H1 (cell line): ENCODE measurements at regions not wholly inside any gene's neighbourhood (a gene's known extent, or its start where the extent isn't known, plus 50 kb on each side); places are given as distances from the start of the nearest gene placed in this dataset.
A peak's percentile ranks its signal among the peaks of the same experiment; 100 is the strongest.

Source experiments
- CTCF ChIA-PET: fragments of 300-600 bp; sonication (Branson Sonifier 250); formaldehyde crosslinking; loops from one replicate; lab custom pipeline; 2021; ENCODE audit not compliant: partially characterized antibody; lab: Charles Lee
- POLR2A ChIA-PET: fragments of 300-600 bp; sonication (Branson Sonifier 250); formaldehyde crosslinking; loops from one replicate; lab custom pipeline; 2021; ENCODE audit warnings: inconsistent platforms; ENCODE audit not compliant: partially characterized antibody; lab: Charles Lee
- DNase-seq, 2 experiments: peaks; one replicate each; pipeline versions ENCODE4 v3.0.0 to v3.0.0-alpha.2; 2010 to 2022; ENCODE audit warnings: low spot score in 2 of 2, low read depth in 1 of 2, mixed read lengths in 1 of 2
- FAIRE-seq: peaks from 2 replicates; lab custom pipeline; 2011; peaks lifted over from hg19 to GRCh38; lab: Jason Lieb, UNC
- H2AFZ ChIP-seq: 2 replicates; pipeline ENCODE4 v1.8.1; 2012; ENCODE audit warnings: low read length, inconsistent platforms
- H2AK5ac ChIP-seq: 2 replicates; pipeline ENCODE4 v1.6.1; 2013; ENCODE audit warnings: low read depth, low read length
- H2BK120ac ChIP-seq: replicated peaks from 2 replicates; pipeline ENCODE3; 2013; ENCODE audit warnings: low read depth, low read length, inconsistent platforms
- H2BK12ac ChIP-seq: 2 replicates; pipeline ENCODE4 v1.6.1; 2013; ENCODE audit warnings: low read depth, low read length
- H2BK15ac ChIP-seq: 2 replicates; pipeline ENCODE4 v1.6.1; 2013; ENCODE audit warnings: low read length
- H2BK20ac ChIP-seq: 2 replicates; pipeline ENCODE4 v1.6.1; 2013; ENCODE audit warnings: low read length
- H2BK5ac ChIP-seq: 2 replicates; pipeline ENCODE4 v1.6.1; 2013; ENCODE audit warnings: low read depth, low read length
- H3K14ac ChIP-seq: 2 replicates; pipeline ENCODE4 v1.6.1; 2013; ENCODE audit warnings: inconsistent platforms; ENCODE audit not compliant: insufficient read length
- H3K18ac ChIP-seq: 2 replicates; pipeline ENCODE4 v1.6.1; 2013; ENCODE audit warnings: low read length; ENCODE audit errors: extremely low read depth
- H3K23ac ChIP-seq: 2 replicates; pipeline ENCODE4 v1.6.1; 2013; ENCODE audit warnings: inconsistent platforms; ENCODE audit not compliant: insufficient read length
- H3K23me2 ChIP-seq: 2 replicates; pipeline ENCODE4 v1.6.1; 2013; ENCODE audit warnings: low read depth, low read length
- H3K27ac ChIP-seq: 2 replicates; pipeline ENCODE4 v1.6.1; 2011; ENCODE audit warnings: low read depth, low read length, inconsistent platforms
- H3K27me3 ChIP-seq, 4 experiments: replicated peaks in 1 of 4; 1 replicate in 1 of 4; 2 replicates in 3 of 4; pipeline versions ENCODE4 v1.6.1 to v1.8.1; 2011 to 2013; ENCODE audit warnings: low read length in 3 of 4, mild to moderate bottlenecking in 3 of 4, inconsistent platforms in 2 of 4, mixed read lengths in 2 of 4, moderate library complexity in 1 of 4; ENCODE audit not compliant: control insufficient read depth in 3 of 4, insufficient read depth in 3 of 4; ENCODE audit errors: extremely low read depth in 1 of 4
- H3K36me3 ChIP-seq, 4 experiments: 2 replicates each; pipeline versions ENCODE4 v1.6.1 to v1.8.1; 2011 to 2013; ENCODE audit warnings: mild to moderate bottlenecking in 4 of 4, low read length in 3 of 4, moderate library complexity in 2 of 4, control low read depth in 1 of 4, inconsistent platforms in 1 of 4; ENCODE audit not compliant: insufficient read depth in 4 of 4, control insufficient read depth in 2 of 4
- H3K4ac ChIP-seq: replicated peaks from 2 replicates; pipeline ENCODE3; 2013; ENCODE audit warnings: low read length, low read depth, mixed read lengths, inconsistent platforms; ENCODE audit not compliant: insufficient read length
- H3K4me1 ChIP-seq, 4 experiments: replicated peaks in 1 of 4; 1 replicate in 1 of 4; 2 replicates in 3 of 4; pipeline versions ENCODE4 v1.6.1 to v1.8.1; 2011 to 2013; ENCODE audit warnings: low read length in 3 of 4, inconsistent platforms in 2 of 4, mixed read lengths in 1 of 4; ENCODE audit not compliant: insufficient read depth in 4 of 4, control insufficient read depth in 3 of 4
- H3K4me2 ChIP-seq, 2 experiments: 2 replicates each; pipeline versions ENCODE4 v1.6.1 to v1.8.1; 2011 to 2013; ENCODE audit warnings: low read depth in 2 of 2, low read length in 2 of 2, control low read depth in 1 of 2, inconsistent platforms in 1 of 2, mild to moderate bottlenecking in 1 of 2; ENCODE audit not compliant: insufficient read depth in 1 of 2
- H3K4me3 ChIP-seq, 4 experiments: fragments of 200-600, 300-600 bp in 1 of 4; sonication (generic), shearing (Covaris generic), sonication (Bioruptor Twin) in 1 of 4; 2 replicates each; pipeline versions ENCODE4 v1.5.1 to v1.8.1; 2011 to 2016; ENCODE audit warnings: low read length in 4 of 4, low read depth in 3 of 4, control low read depth in 2 of 4, inconsistent platforms in 2 of 4, mild to moderate bottlenecking in 2 of 4, mixed read lengths in 1 of 4, moderate library complexity in 1 of 4; ENCODE audit not compliant: insufficient read depth in 2 of 4; ENCODE audit errors: extremely low read depth in 1 of 4
- H3K56ac ChIP-seq: replicated peaks from 2 replicates; pipeline ENCODE3; 2013; ENCODE audit warnings: low read depth, mild to moderate bottlenecking, mixed read lengths, low read length, inconsistent platforms; ENCODE audit not compliant: insufficient read length
- H3K79me1 ChIP-seq: 2 replicates; pipeline ENCODE4 v1.6.1; 2013; ENCODE audit warnings: low read depth, low read length, control low read depth
- H3K79me2 ChIP-seq, 2 experiments: 2 replicates each; pipeline versions ENCODE4 v1.6.1 to v1.8.1; 2012 to 2013; ENCODE audit warnings: low read length in 2 of 2, mild to moderate bottlenecking in 2 of 2, inconsistent platforms in 1 of 2; ENCODE audit not compliant: insufficient read depth in 2 of 2, control insufficient read depth in 1 of 2
- H3K9ac ChIP-seq, 4 experiments: replicated peaks in 1 of 4; 1 replicate in 1 of 4; 2 replicates in 3 of 4; pipeline versions ENCODE4 v1.6.1 to v1.8.1; 2011 to 2013; ENCODE audit warnings: low read depth in 3 of 4, low read length in 3 of 4, control low read depth in 2 of 4, mild to moderate bottlenecking in 2 of 4, moderate library complexity in 2 of 4, inconsistent platforms in 1 of 4; ENCODE audit errors: extremely low read depth in 1 of 4
- H3K9me3 ChIP-seq, 2 experiments: 2 replicates each; pipeline versions ENCODE4 v1.6.1 to v1.8.1; 2012 to 2013; ENCODE audit warnings: mild to moderate bottlenecking in 2 of 2, moderate library complexity in 2 of 2, control low read depth in 1 of 2, inconsistent platforms in 1 of 2, low read depth in 1 of 2, low read length in 1 of 2, mixed read lengths in 1 of 2; ENCODE audit not compliant: insufficient read depth in 2 of 2
- H4K20me1 ChIP-seq, 2 experiments: replicated peaks in 1 of 2; 2 replicates each; pipeline versions ENCODE3 to v1.8.1; 2011 to 2013; ENCODE audit warnings: inconsistent platforms in 2 of 2, low read length in 2 of 2, mild to moderate bottlenecking in 1 of 2; ENCODE audit not compliant: insufficient read depth in 2 of 2, control insufficient read depth in 1 of 2
- H4K5ac ChIP-seq: 2 replicates; pipeline ENCODE4 v1.6.1; 2013; ENCODE audit warnings: low read length, low read depth, mixed read lengths, inconsistent platforms; ENCODE audit not compliant: insufficient read length
- H4K8ac ChIP-seq: 2 replicates; pipeline ENCODE4 v1.8.0; 2013; ENCODE audit warnings: mild to moderate bottlenecking, moderate library complexity, low read length, inconsistent platforms; ENCODE audit not compliant: insufficient read depth; ENCODE audit errors: extremely low read depth
- H4K91ac ChIP-seq: replicated peaks from 2 replicates; pipeline ENCODE3; 2013; ENCODE audit warnings: low read length, mixed read lengths, inconsistent platforms; ENCODE audit not compliant: insufficient read length
- RXRA ChIP-seq: IDR thresholded peaks from 2 replicates; pipeline ENCODE4 v1.6.1; 2011; ENCODE audit warnings: low read depth, mild to moderate bottlenecking, low read length, moderate library complexity; ENCODE audit not compliant: insufficient read depth
- TCF12 ChIP-seq: IDR thresholded peaks from 2 replicates; pipeline ENCODE4 v1.6.1; 2011; ENCODE audit warnings: low read depth, mild to moderate bottlenecking, low read length
- WGBS, 2 experiments: shearing (Covaris generic) in 1 of 2; methylation state at CpG; one replicate each; pipeline versions ENCODE4 v1.1.6 to v1.1.7; 2013 to 2015; ENCODE audit warnings: low lambda C conversion rate in 2 of 2, mixed read lengths in 2 of 2, inconsistent platforms in 1 of 2, low coverage in 1 of 2, missing lambda C conversion rate in 1 of 2; ENCODE audit not compliant: insufficient replicate concordance in 2 of 2, insufficient coverage in 1 of 2, insufficient read length in 1 of 2; ENCODE audit errors: extremely low coverage in 1 of 2, missing lambda C conversion rate in 1 of 2; 5-methylcytosine and 5-hydroxymethylcytosine counted together

GRCh38 chr12:17104801-17105200 lies 498.8 kb upstream of the LMO3 start:
- CTCF ChIA-PET, result no interaction called here
- TF ChIP-seq TCF12 (no peak), RXRA (no peak)

More at GRCh38 chr12:17104801-17105200, 498.8 kb upstream of the LMO3 start:
- FAIRE-seq (no peak), DNase-seq (no peak)
- Histone ChIP-seq H3K23me2 (no peaks in the 10 kb centered on the region; the same call in 1 of the 2 replicates), H4K8ac (no peak overlapping the region), H2BK15ac (no peak overlapping the region), H3K14ac (no peak overlapping the region), H3K4ac (no peak overlapping the region), H3K4me1 (no peaks in the 10 kb centered on the region), H3K4me3 (no peak overlapping the region), H2BK5ac (no peak overlapping the region), H3K79me2 (no peaks in the 10 kb centered on the region), H3K36me3 (no peaks in the 10 kb centered on the region), H3K56ac (no peak overlapping the region), H3K23ac (no peak overlapping the region), H3K27me3 (peaks cover 0 to 1% (median 0%) of the 10 kb centered on the region in 4 experiments; a peak in 1 of 7 replicates), H3K27ac (no peak overlapping the region), H2BK20ac (no peak overlapping the region), H2BK12ac (no peak overlapping the region), H3K9me3 (peaks cover 0 to 2% of the 10 kb centered on the region in 2 experiments; a peak in 1 of 4 replicates), H4K5ac (no peak overlapping the region), H3K79me1 (no peaks in the 10 kb centered on the region), H2AK5ac (no peak overlapping the region), H2BK120ac (no peak overlapping the region), H4K20me1 (no peaks in the 10 kb centered on the region), H4K91ac (no peak overlapping the region), H3K9ac (no peak overlapping the region), H3K18ac (no peak overlapping the region), H2AFZ (peak overlapping the region; percentile 28; the same call in 1 of the 2 replicates), H3K4me2 (no peak overlapping the region)
- WGBS, 2 experiments, result 100% methylated on average over 2 of the region's 2 CpGs; no CpG with 5 or more reads in 1 of the 2 experiments
- POLR2A ChIA-PET, result no interaction called here
